Pancreas (tissue), 10 donors: ENCODE measurements at regions not wholly inside any gene's neighbourhood (a gene's known extent, or its start where the extent isn't known, plus 50 kb on each side); places are given as distances from the start of the nearest gene placed in this dataset.

Experiments used
- ATAC-seq, 4 donors: fragments of 200-7000 bp; cut with Tn5 transposase; one replicate each; pipeline versions ENCODE4 v1.8.0 to v1.9.1; 2020; ENCODE audit warnings: mild to moderate bottlenecking in 4 of 4, moderate library complexity in 4 of 4
- DNase-seq, 6 donors: peaks; one replicate each; pipeline ENCODE4 v3.0.0-alpha.2; 2020
- FAIRE-seq: peaks from 2 replicates; lab custom pipeline; 2012; peaks lifted over from hg19 to GRCh38; lab: Jason Lieb, UNC
- H3K27ac ChIP-seq, 4 donors: fragments of 200-600 bp; sonication (generic); 1 replicate in 3 of 4; 2 replicates in 1 of 4; pipeline versions ENCODE4 v1.5.0 to v1.8.0; 2020
- H3K27me3 ChIP-seq, 4 donors: fragments of 200-600 bp; one replicate each; pipeline ENCODE4 v1.8.0; 2021
- H3K36me3 ChIP-seq, 3 donors: fragments of 200-600 bp; sonication (generic) in 1 of 3; one replicate each; pipeline versions ENCODE4 v1.5.0 to v1.8.0; 2020 to 2021
- H3K4me1 ChIP-seq, 3 donors: fragments of 200-600 bp; one replicate each; pipeline ENCODE4 v1.8.0; 2021
- H3K4me3 ChIP-seq, 4 donors: fragments of 200-600 bp; sonication (generic) in 2 of 4; one replicate each; pipeline versions ENCODE4 v1.5.0 to v1.8.0; 2020 to 2021
- H3K9me3 ChIP-seq, 4 donors: fragments of 200-600 bp; one replicate each; pipeline ENCODE4 v1.8.0; 2021
- WGBS, 2 donors: extraction: QIAGEN DNeasy Blood & Tissue Kit; methylation state at CpG; one replicate each; pipeline ENCODE4 v1.1.7; 2013; 5-methylcytosine and 5-hydroxymethylcytosine counted together
- intact Hi-C, 3 donors: fragments of 100-400 bp; cut with DNase I; formaldehyde crosslinking; loops; one replicate each; pipeline versions ENCODE4 v1.11.1 to v1.14.2; 2022
- TF ChIP-seq, protein P1 (sequence below), 4 donors: fragments of 200-600 bp; sonication (generic) in 3 of 4; IDR thresholded peaks; one replicate each; pipeline versions ENCODE4 v1.5.0 to v1.8.0; 2021; ENCODE audit warnings: antibody characterized with exemption in 4 of 4
- donor health status: healthy with polysubstance abuse.
- donor health status: DM: no; HTN: no; CAD: no; lungs with moderate emphysema.
- donor health status: DM: no; HTN: no; CAD: no.
- donor health status: control.
- donor health status: control.
- donor health status: Bipolar disorder and iron deficiency.
- donor health status: DM: yes; HTN: yes; CAD: no.
- donor health status: DM: no; HTN: no; CAD: no.
- donor health status: DM: no; HTN: no; CAD: no.
- donor health status: DM: yes; HTN: yes; CAD: no.

DNA sequence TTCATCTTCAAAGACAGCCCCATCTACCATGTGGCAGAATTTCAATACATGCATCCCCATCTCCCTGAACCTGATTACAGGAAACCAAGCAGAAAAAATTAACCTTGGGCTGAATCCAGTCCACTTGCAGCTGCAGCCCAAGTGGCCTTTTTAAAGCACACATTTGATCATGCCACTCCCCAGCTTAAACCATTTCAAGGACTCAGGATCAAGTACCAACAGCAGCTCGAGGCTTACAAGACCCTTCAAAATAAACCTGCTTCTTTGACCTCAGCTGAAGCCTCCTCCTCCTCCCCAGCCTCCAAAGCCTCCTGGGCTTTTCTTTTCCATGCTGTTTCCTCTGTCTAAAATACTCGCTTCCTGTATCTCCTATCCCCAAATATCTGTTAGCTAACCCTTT lies 50.7 kb upstream of the KIT start:
- WGBS, 2 donors: 54 to 57% methylated on average over 2 of the region's 2 CpGs
- TF ChIP-seq, protein P1, sequence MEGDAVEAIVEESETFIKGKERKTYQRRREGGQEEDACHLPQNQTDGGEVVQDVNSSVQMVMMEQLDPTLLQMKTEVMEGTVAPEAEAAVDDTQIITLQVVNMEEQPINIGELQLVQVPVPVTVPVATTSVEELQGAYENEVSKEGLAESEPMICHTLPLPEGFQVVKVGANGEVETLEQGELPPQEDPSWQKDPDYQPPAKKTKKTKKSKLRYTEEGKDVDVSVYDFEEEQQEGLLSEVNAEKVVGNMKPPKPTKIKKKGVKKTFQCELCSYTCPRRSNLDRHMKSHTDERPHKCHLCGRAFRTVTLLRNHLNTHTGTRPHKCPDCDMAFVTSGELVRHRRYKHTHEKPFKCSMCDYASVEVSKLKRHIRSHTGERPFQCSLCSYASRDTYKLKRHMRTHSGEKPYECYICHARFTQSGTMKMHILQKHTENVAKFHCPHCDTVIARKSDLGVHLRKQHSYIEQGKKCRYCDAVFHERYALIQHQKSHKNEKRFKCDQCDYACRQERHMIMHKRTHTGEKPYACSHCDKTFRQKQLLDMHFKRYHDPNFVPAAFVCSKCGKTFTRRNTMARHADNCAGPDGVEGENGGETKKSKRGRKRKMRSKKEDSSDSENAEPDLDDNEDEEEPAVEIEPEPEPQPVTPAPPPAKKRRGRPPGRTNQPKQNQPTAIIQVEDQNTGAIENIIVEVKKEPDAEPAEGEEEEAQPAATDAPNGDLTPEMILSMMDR (IDR thresholded peaks at IDR 0.05): no peak
- H3K4me3 ChIP-seq: no peak overlapping the region
- DNase-seq (no peak), ATAC-seq (no peak), FAIRE-seq (no peak)
- no peak overlapping the region for H3K27ac ChIP-seq
- no peaks in the 10 kb centered on the region for H3K36me3 ChIP-seq
- H3K9me3 ChIP-seq: no peaks in the 10 kb centered on the region
- H3K27me3 ChIP-seq: no peaks in the 10 kb centered on the region
- intact Hi-C loops: no loop called here
- H3K4me1 ChIP-seq: no peaks in the 10 kb centered on the region

DNA sequence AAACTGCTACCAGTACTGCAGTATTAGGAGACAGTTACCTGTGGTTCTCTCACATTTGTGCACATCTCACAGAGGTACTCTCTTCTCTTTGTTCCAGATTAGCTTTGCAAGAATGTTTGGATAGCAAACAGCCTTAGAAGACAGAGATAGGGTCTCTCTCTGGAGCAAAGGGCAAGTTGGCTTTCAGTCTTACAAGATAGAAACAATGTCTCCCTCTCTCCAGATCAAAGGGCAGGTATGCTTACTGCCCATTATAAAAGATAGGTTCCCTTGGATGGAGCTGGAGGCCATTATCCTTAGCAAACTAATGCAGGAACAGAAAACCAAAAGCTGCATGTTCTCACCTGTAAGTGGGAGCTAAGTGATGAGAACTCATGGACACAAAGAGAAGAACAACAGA lies 50.2 kb upstream of the KIT start:
- no peaks in the 10 kb centered on the region for H3K27me3 ChIP-seq
- H3K9me3 ChIP-seq: no peaks in the 10 kb centered on the region
- no peak for FAIRE-seq
- no peaks in the 10 kb centered on the region for H3K36me3 ChIP-seq
- DNase-seq: no peak
- H3K4me3 ChIP-seq: no peak overlapping the region
- TF ChIP-seq, protein P1 (IDR thresholded peaks at IDR 0.05): no peak
- no peak overlapping the region for H3K27ac ChIP-seq
- no peaks in the 10 kb centered on the region for H3K4me1 ChIP-seq
- intact Hi-C loops: no loop called here
- no peak for ATAC-seq
